GM23338 (cell line): ENCODE measurements at regions not wholly inside any gene's neighbourhood (a gene's known extent, or its start where the extent isn't known, plus 50 kb on each side); places are given as distances from the start of the nearest gene placed in this dataset.

Source experiments
- ATAC-seq: fragments of 200-7000 bp; cut with Tn5 transposase; 3 replicates; pipeline ENCODE4 v1.9.1; 2020
- DNase-seq: peaks from one replicate; pipeline ENCODE4 v3.0.0-alpha.2; 2015; ENCODE audit warnings: low spot score
- H2AFZ ChIP-seq: fragments of 200-600 bp; sonication (generic); 2 replicates; pipeline ENCODE4 v1.8.0; 2016; ENCODE audit warnings: antibody characterized with exemption, mild to moderate bottlenecking, moderate library complexity
- H3F3A ChIP-seq: fragments of 200-600 bp; sonication (generic); replicated peaks from 2 replicates; pipeline ENCODE4 v1.8.0; 2017; ENCODE audit warnings: antibody characterized with exemption, mixed run types, low read depth
- H3K27ac ChIP-seq: fragments of 200-600 bp; sonication (generic); 2 replicates; pipeline ENCODE4 v1.6.1; 2016; ENCODE audit warnings: low read depth
- H3K27me3 ChIP-seq: fragments of 200-600 bp; sonication (generic); 2 replicates; pipeline ENCODE4 v1.8.0; 2016; ENCODE audit warnings: mild to moderate bottlenecking, mixed run types, moderate library complexity; ENCODE audit not compliant: insufficient read depth
- H3K36me3 ChIP-seq: fragments of 200-600 bp; sonication (generic); 2 replicates; pipeline ENCODE4 v1.8.0; 2016; ENCODE audit warnings: mild to moderate bottlenecking; ENCODE audit not compliant: insufficient read depth
- H3K4me1 ChIP-seq: fragments of 200-600 bp; sonication (generic); 2 replicates; pipeline ENCODE4 v1.8.0; 2016; ENCODE audit warnings: mild to moderate bottlenecking, moderate library complexity; ENCODE audit not compliant: insufficient read depth
- H3K4me2 ChIP-seq: fragments of 200-600 bp; sonication (generic); 2 replicates; pipeline ENCODE4 v1.7.1; 2017; ENCODE audit warnings: mixed run types
- H3K4me3 ChIP-seq: fragments of 200-600 bp; sonication (generic); 2 replicates; pipeline ENCODE4 v1.6.1; 2016; ENCODE audit warnings: mixed run types
- H3K79me2 ChIP-seq: fragments of 200-600 bp; sonication (generic); replicated peaks from 2 replicates; pipeline ENCODE4 v1.8.0; 2017; ENCODE audit warnings: mild to moderate bottlenecking; ENCODE audit not compliant: insufficient read depth
- H3K9me2 ChIP-seq: fragments of 200-600 bp; sonication (generic); 2 replicates; pipeline ENCODE4 v1.8.0; 2017; ENCODE audit not compliant: insufficient read depth
- H4K20me1 ChIP-seq: fragments of 200-600 bp; sonication (generic); replicated peaks from 2 replicates; pipeline ENCODE4 v1.8.0; 2017; ENCODE audit warnings: mild to moderate bottlenecking; ENCODE audit not compliant: insufficient read depth
- H3K27ac Mint-ChIP-seq: 2 replicates; pipeline ENCODE4 v1.8.0; 2020; ENCODE audit warnings: inconsistent platforms, mild to moderate bottlenecking, moderate library complexity, mixed read lengths
- H3K27me3 Mint-ChIP-seq: 3 replicates; pipeline ENCODE4 v1.8.0; 2022; ENCODE audit warnings: low read depth, mild to moderate bottlenecking, moderate library complexity, mixed read lengths, inconsistent platforms; ENCODE audit not compliant: insufficient read depth, poor library complexity
- H3K36me3 Mint-ChIP-seq: 3 replicates; pipeline ENCODE4 v1.8.0; 2021; ENCODE audit warnings: low read depth, mild to moderate bottlenecking, inconsistent platforms, moderate library complexity, mixed read lengths
- H3K4me1 Mint-ChIP-seq: 3 replicates; pipeline ENCODE4 v1.8.0; 2020; ENCODE audit warnings: mild to moderate bottlenecking, inconsistent platforms, mixed read lengths
- H3K4me3 Mint-ChIP-seq: 3 replicates; pipeline ENCODE4 v1.8.0; 2021; ENCODE audit warnings: moderate library complexity, mild to moderate bottlenecking, inconsistent platforms, mixed read lengths
- H3K9me3 Mint-ChIP-seq: 3 replicates; pipeline ENCODE4 v1.8.0; 2020; ENCODE audit warnings: moderate library complexity, mild to moderate bottlenecking, inconsistent platforms, mixed read lengths
- CREB1 ChIP-seq: fragments of 250-450 bp; sonication (Bioruptor Pico); IDR thresholded peaks from 2 replicates; pipeline ENCODE4 v1.5.0; 2020; ENCODE audit warnings: low read depth, mild to moderate bottlenecking, moderate library complexity
- CTCF ChIP-seq, 2 experiments: fragments of 200-600 bp in 1 of 2; sonication (generic) in 1 of 2; conservative IDR thresholded peaks; 2 replicates each; pipeline versions ENCODE4 v1.5.1 to v1.6.1; 2016 to 2017; ENCODE audit warnings: antibody characterized with exemption in 2 of 2, low read depth in 2 of 2, mild to moderate bottlenecking in 2 of 2, moderate library complexity in 1 of 2
- ETS1 ChIP-seq: IDR thresholded peaks from 2 replicates; pipeline ENCODE4 v1.6.1; 2016; ENCODE audit warnings: antibody characterized with exemption
- EZH2 ChIP-seq: fragments of 200-600 bp; sonication (generic); IDR thresholded peaks from one replicate; pipeline ENCODE4 v1.8.0; 2017; ENCODE audit warnings: antibody characterized with exemption, mild to moderate bottlenecking, low read depth; ENCODE audit not compliant: unreplicated experiment
- EZH2phosphoT487 ChIP-seq: fragments of 200-600 bp; sonication (generic); IDR thresholded peaks from one replicate; pipeline ENCODE4 v1.8.1; 2018; ENCODE audit warnings: antibody characterized with exemption; ENCODE audit not compliant: unreplicated experiment
- JUNB ChIP-seq: IDR thresholded peaks from one replicate; pipeline ENCODE4 v1.6.1; 2016; ENCODE audit warnings: antibody characterized with exemption; ENCODE audit not compliant: unreplicated experiment
- NANOG ChIP-seq: IDR thresholded peaks from 2 replicates; pipeline ENCODE4 v1.6.1; 2016; ENCODE audit warnings: antibody characterized with exemption, borderline replicate concordance
- POLR2AphosphoS5 ChIP-seq: IDR thresholded peaks from 2 replicates; pipeline ENCODE4 v1.6.1; 2016; ENCODE audit warnings: antibody characterized with exemption, low read depth
- STAT1 ChIP-seq: IDR thresholded peaks from one replicate; pipeline ENCODE4 v1.6.1; 2016; ENCODE audit warnings: antibody characterized with exemption; ENCODE audit not compliant: unreplicated experiment
- ZNF114 ChIP-seq: fragments of 250-450 bp; sonication (Bioruptor Pico); IDR thresholded peaks from 2 replicates; pipeline ENCODE4 v1.5.0; 2020; ENCODE audit warnings: mild to moderate bottlenecking, moderate library complexity
- ZNF331 ChIP-seq: fragments of 250-450 bp; sonication (Bioruptor Pico); IDR thresholded peaks from 2 replicates; pipeline ENCODE4 v1.5.0; 2020; ENCODE audit warnings: low read depth, mild to moderate bottlenecking, moderate library complexity
- ZNF462 ChIP-seq: fragments of 250-450 bp; sonication (Bioruptor Pico); IDR thresholded peaks from 2 replicates; pipeline ENCODE4 v1.5.0; 2020; ENCODE audit warnings: mild to moderate bottlenecking, moderate library complexity

GRCh38 chr3:83835040-83835439 is 1123.7 kb upstream of the CADM2 start:
- H3K27ac ChIP-seq: no peak overlapping the region
- H3K36me3 Mint-ChIP-seq: peaks cover 8% of the 10 kb centered on the region; the same call in 2 of the 3 replicates
- H3K27me3 ChIP-seq: no peaks in the 10 kb centered on the region
- H3K36me3 ChIP-seq: no peaks in the 10 kb centered on the region
- H3K79me2 ChIP-seq: no peaks in the 10 kb centered on the region
- H3K4me3 Mint-ChIP-seq: no peak overlapping the region
- H3K27ac Mint-ChIP-seq: no peak overlapping the region
- H3K4me3 ChIP-seq: no peak overlapping the region
- H2AFZ ChIP-seq: no peak overlapping the region
- no peaks in the 10 kb centered on the region for H3F3A ChIP-seq
- no peak for DNase-seq
- peaks cover 17% of the 10 kb centered on the region for H3K9me3 Mint-ChIP-seq
- H3K9me2 ChIP-seq: no peaks in the 10 kb centered on the region
- H3K4me1 Mint-ChIP-seq: no peaks in the 10 kb centered on the region
- H3K4me1 ChIP-seq: no peaks in the 10 kb centered on the region
- no peaks in the 10 kb centered on the region for H4K20me1 ChIP-seq
- ATAC-seq: no peak
- H3K4me2 ChIP-seq: no peak overlapping the region
- TF ChIP-seq EZH2phosphoT487: no peak
- no peak for TF ChIP-seq POLR2AphosphoS5
- TF ChIP-seq ZNF114 (CRISPR knock-in tag): no peak
- no peak for TF ChIP-seq JUNB
- TF ChIP-seq CREB1 (CRISPR knock-in tag): no peak
- no peak for TF ChIP-seq STAT1
- no peak for TF ChIP-seq ZNF331 (CRISPR knock-in tag)
- no peaks in the 10 kb centered on the region for H3K27me3 Mint-ChIP-seq

GRCh38 chr3:83842511-83842910 is 1116.3 kb upstream of the CADM2 start:
- H3K9me3 Mint-ChIP-seq: peaks cover 11% of the 10 kb centered on the region
- H3K4me3 Mint-ChIP-seq: no peak overlapping the region

More at GRCh38 chr3:83842511-83842910, 1116.3 kb upstream of the CADM2 start:
- no peak for TF ChIP-seq ETS1
- no peak for TF ChIP-seq CTCF (conservative IDR thresholded peaks at IDR 0.05; ENCODE audit: low read depth in 2 of 2)
- no peak for TF ChIP-seq EZH2
- no peak for TF ChIP-seq ZNF114 (CRISPR knock-in tag)
- no peak for TF ChIP-seq ZNF331 (CRISPR knock-in tag)
- TF ChIP-seq NANOG: no peak
- no peak for TF ChIP-seq CREB1 (CRISPR knock-in tag)
- TF ChIP-seq EZH2phosphoT487: no peak
- TF ChIP-seq POLR2AphosphoS5: no peak
- TF ChIP-seq JUNB: no peak
- TF ChIP-seq ZNF462 (CRISPR knock-in tag): no peak
- H3K27ac Mint-ChIP-seq: no peak overlapping the region
- H3K27me3 ChIP-seq: no peaks in the 10 kb centered on the region
- ATAC-seq (no peak), DNase-seq (no peak)
- H3K9me2 ChIP-seq: no peaks in the 10 kb centered on the region
- H3K4me1 Mint-ChIP-seq: no peaks in the 10 kb centered on the region
- H3K79me2 ChIP-seq: no peaks in the 10 kb centered on the region
- no peak overlapping the region for H3K4me3 ChIP-seq
- no peaks in the 10 kb centered on the region for H3K4me1 ChIP-seq
- no peaks in the 10 kb centered on the region for H3K36me3 ChIP-seq
- no peaks in the 10 kb centered on the region for H4K20me1 ChIP-seq
- H3K4me2 ChIP-seq: no peak overlapping the region
- H3K27me3 Mint-ChIP-seq: no peaks in the 10 kb centered on the region
- no peak overlapping the region for H2AFZ ChIP-seq
- H3K27ac ChIP-seq: no peak overlapping the region
- H3F3A ChIP-seq: no peaks in the 10 kb centered on the region
- peaks cover 5% of the 10 kb centered on the region; the same call in 2 of the 3 replicates for H3K36me3 Mint-ChIP-seq
